Bronchial epithelial cell (primary cell): ENCODE measurements at regions not wholly inside any gene's neighbourhood (a gene's known extent, or its start where the extent isn't known, plus 50 kb on each side); places are given as distances from the start of the nearest gene placed in this dataset.

Experiments
- DNase-seq: peaks from one replicate; pipeline ENCODE4 v3.0.0-alpha.2; 2010; ENCODE audit warnings: low read depth
- FAIRE-seq: peaks from 2 replicates; lab custom pipeline; 2011; peaks lifted over from hg19 to GRCh38; lab: Jason Lieb, UNC
- H3K27me3 ChIP-seq: 2 replicates; pipeline ENCODE4 v1.5.1; 2011; ENCODE audit warnings: low read length; ENCODE audit not compliant: control insufficient read depth, insufficient read depth
- H3K36me3 ChIP-seq: 2 replicates; pipeline ENCODE4 v1.5.1; 2011; ENCODE audit warnings: low read length; ENCODE audit not compliant: control insufficient read depth, insufficient read depth
- H3K4me3 ChIP-seq: 2 replicates; pipeline ENCODE4 v1.5.1; 2011; ENCODE audit warnings: mild to moderate bottlenecking, low read depth, low read length, control low read depth
- CTCF ChIP-seq: IDR thresholded peaks from 2 replicates; pipeline ENCODE4 v1.5.1; 2011; ENCODE audit warnings: mild to moderate bottlenecking, moderate library complexity, low read length, control low read depth, inconsistent platforms; ENCODE audit not compliant: insufficient read depth, severe bottlenecking

- FAIRE-seq (no peak), DNase-seq (no peak)
- no peak overlapping the region for H3K4me3 ChIP-seq
- no peaks in the 10 kb centered on the region for H3K36me3 ChIP-seq
- H3K27me3 ChIP-seq: no peaks in the 10 kb centered on the region
- no peak for TF ChIP-seq CTCF
Observed at GRCh38 chr6:91982559-91982958, 1395.7 kb upstream of the MAP3K7 start.

DNA sequence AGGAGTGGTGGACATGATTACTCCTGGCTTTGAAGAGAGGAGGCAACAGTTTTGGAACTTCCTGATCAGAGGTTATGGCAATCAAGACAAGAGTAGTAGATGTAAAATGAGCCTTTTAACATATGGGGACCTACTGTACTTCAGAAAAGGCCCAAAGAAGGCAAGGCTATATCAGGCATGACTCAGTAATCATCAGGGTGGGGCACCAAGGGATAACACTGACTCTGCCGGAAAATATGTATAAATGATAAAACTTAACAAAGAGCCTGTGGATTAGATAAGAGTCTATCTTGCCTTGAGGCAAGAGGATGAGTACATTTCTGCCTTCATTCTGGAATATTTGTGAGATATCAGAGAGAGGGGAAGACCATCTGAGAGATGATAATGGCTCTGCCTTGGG is 1389.9 kb upstream of the MAP3K7 start:
- no peak for FAIRE-seq
- Histone ChIP-seq H3K4me3 (no peak overlapping the region), H3K27me3 (no peaks in the 10 kb centered on the region), H3K36me3 (no peaks in the 10 kb centered on the region)
- no peak for DNase-seq
- TF ChIP-seq CTCF: no peak

- no peak overlapping the region for H3K4me3 ChIP-seq
- TF ChIP-seq CTCF: no peak
- no peak for DNase-seq
- no peak for FAIRE-seq
- no peaks in the 10 kb centered on the region for H3K27me3 ChIP-seq
- H3K36me3 ChIP-seq: no peaks in the 10 kb centered on the region
Observed at GRCh38 chr6:91970700-91971099, 1383.8 kb upstream of the MAP3K7 start.

- no peaks in the 10 kb centered on the region for H3K27me3 ChIP-seq
- FAIRE-seq: no peak
- no peak overlapping the region for H3K4me3 ChIP-seq
- DNase-seq: no peak
- no peak for TF ChIP-seq CTCF
- no peaks in the 10 kb centered on the region for H3K36me3 ChIP-seq
Observed at GRCh38 chr6:91965872-91966271, 1379.0 kb upstream of the MAP3K7 start.

DNA sequence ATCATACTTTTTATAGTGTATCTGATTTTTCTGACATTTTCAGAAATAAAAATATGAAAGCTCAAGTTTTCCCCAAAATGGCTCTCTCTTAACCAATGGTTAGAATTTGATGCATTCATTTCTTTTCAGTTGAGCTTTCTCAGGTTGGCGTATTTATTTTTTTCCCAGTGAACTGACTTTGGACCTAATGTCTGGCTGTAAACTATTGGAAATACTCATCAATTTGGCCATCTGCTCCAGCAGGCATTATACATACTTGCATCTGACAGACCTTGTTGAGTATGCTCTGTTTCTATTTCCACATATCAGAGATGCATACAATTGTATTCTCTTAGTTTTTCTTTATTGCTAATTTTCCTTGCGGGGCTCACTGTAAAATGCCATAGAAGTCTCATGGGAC is 1374.8 kb upstream of the MAP3K7 start:
- Histone ChIP-seq H3K27me3 (no peaks in the 10 kb centered on the region), H3K4me3 (no peak overlapping the region), H3K36me3 (no peaks in the 10 kb centered on the region)
- no peak for TF ChIP-seq CTCF
- DNase-seq (no peak), FAIRE-seq (no peak)

DNA sequence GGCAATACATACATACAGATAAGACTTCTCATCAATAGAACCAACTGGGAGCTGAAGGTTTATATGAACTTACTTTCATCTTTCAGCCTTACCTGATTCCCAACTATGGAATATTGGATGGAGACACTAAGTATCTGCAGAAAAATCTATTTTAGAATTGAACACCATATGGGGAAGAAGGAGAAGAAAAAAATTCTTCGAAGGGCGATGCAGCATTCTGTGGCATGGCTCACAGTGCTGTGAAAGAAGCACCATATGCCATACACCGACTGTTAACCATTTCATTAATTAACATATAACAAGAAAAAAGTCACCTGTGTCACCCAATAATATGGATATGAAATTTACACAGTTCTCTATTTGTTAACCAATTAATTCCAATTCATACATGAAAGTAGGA is 1374.4 kb upstream of the MAP3K7 start:
- no peak for TF ChIP-seq CTCF
- FAIRE-seq: no peak
- DNase-seq: no peak
- Histone ChIP-seq H3K4me3 (no peak overlapping the region), H3K27me3 (no peaks in the 10 kb centered on the region), H3K36me3 (no peaks in the 10 kb centered on the region)
